ENCODE measurements at regions not wholly inside any gene's neighbourhood (a gene's known extent, or its start where the extent isn't known, plus 50 kb on each side); places are given as distances from the start of the nearest gene placed in this dataset.

DNA sequence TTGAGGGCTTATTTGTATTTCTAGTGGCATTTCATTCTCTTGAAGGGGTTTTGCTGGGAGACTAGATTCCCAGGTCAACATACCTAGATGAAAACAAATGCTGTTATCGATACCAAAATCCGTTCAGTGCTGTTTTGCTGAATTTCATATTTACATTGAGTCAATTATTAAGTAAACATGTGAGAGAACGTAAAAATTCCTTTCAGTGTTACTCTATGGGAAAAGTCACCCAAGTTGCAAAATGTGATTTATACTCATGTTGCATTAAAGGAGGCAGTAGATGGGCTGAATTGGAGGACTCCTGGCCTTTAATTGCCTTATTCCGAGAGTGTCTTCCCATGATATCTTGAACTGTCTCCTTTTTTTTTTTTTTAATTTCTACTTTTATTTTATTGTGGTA is 1011.3 kb upstream of the NR2F2 start:
- DNase-seq (ENCODE audit: low spot score) = no peak

DNA sequence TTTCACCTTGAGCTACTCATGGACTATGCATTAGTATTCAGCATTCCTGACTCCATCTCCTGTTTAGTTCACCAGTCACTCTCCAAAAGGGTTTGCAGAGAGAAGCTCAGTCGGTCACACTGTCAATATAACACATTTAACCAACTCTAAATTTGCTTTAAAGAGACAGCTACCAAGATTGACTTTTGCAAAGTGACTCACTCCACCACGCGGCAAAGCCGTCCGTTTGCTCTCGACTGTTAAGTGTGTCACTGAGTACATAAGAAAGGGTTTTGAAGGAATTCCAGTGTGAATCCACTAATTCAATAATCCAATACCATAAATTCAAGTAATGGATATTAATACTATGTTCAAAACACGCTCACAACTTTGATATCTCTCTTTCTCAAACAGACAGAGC is 1006.7 kb upstream of the NR2F2 start:
- DNase-seq (ENCODE audit: low spot score) = no peak

- no peak for DNase-seq (ENCODE audit: low spot score)
Observed at GRCh38 chr15:95324656-95325055, 1005.8 kb upstream of the NR2F2 start.

DNA sequence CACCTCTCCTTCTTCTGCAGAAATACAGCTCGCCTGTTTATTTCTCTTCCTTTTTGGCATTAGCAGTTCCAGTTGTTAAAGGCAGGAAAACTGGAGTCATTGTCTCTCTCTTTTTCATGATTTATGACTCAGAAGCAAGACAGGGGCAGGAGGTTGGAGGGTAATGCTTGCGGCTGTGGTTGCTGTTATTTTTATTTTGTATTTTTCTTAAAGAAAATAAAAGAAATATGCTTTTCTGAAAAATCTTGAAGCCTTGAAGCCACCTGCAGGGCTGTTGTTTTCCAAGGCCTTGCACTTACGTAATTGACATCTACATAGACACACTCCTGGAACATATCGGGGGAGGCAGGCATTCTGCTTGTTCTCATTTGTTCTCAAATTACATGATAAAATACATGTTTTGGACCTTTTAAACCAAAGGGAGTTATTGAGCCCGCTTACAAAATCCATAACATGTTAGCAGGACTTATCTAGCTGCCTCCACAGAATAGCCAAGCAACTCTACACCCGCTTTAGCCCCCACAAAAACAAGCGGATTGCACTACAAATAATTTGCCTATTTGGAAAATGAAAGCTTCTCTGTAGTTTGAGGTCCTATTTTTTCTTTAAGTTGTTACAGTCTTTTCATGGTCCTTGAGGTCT is 1004.6 kb upstream of the NR2F2 start:
- no peak for DNase-seq (ENCODE audit: low spot score)

DNA sequence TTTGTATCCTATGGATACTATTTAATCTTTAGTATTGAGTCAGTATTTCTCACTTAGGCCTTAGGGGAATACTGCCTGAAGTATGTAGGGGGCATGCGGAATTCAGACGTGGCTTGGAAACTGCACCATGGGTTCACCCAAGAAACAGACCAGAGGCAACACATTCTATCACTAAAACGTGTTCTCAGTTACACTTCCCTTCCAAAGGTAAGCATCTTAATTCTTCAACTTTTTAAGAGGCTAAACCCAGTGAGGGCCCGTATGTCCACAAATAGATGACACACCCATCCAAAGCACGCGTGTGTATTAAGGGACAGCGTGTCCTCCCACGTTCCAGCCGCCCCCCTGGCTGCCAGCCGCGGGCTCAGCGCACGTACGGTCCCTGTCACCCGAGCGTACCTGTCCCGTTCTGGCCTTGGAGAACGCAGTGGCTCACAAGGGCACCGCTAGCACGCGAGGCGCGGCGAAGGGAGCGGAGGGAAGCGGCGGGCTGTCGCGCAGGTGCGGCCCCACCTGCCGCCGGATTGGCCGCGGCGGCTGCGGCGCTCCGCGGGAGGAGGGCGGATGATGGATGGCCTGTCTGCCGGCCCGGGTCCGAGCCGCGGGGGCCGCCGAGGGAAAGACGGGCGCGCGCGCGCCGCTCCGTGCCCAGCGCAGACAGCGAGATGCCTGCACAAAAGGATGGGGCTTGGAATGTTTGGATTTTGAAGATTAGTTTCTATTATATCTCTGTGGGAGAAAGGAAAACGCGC is 1003.9 kb upstream of the NR2F2 start:
- no peak for DNase-seq (ENCODE audit: low spot score)

- DNase-seq (ENCODE audit: low spot score) = no peak
Observed at GRCh38 chr15:95327183-95327525, 1003.3 kb upstream of the NR2F2 start.

- no peak for DNase-seq (ENCODE audit: low spot score)
Observed at GRCh38 chr15:95327661-95328060, 1002.8 kb upstream of the NR2F2 start.

DNA sequence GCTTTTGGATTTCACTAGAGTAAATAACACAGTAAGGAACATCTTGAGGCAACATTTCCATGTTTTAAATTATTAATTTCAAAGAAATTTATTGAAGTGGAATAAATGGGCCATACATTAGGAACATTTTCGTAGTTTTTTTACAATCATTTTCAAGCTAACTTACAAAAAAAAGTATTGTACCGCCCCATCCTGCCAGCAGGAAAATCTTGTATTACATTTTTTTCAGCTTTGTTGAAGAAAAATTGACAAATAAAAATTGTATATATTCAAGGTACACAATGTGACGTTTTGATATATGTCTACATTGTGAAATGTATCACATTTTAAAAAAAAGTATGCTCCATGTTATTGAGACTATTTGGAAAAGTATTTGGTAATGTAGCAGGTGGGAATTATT is 1001.9 kb upstream of the NR2F2 start:
- DNase-seq (ENCODE audit: low spot score) = no peak

DNA sequence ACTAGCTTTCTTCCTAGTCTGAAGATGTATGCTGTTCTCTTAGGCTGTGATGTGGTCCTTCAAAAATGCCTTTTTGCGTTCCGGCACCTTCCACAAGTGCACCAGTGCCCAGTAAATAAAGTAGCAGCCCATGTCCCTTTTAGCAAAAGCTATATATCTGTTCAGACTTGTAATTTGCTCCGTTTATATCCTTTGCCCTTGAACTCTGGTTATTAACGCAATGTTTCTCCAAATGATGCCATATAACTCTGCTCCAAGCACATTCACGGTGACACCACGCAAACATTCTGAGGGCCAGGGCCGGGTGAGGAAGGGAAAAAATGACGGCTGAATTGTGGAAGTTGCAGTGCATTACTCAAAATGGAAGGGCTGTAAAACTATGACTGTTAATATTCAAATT is 1001.1 kb upstream of the NR2F2 start:
- no peak for DNase-seq (ENCODE audit: low spot score)

GRCh38 chr15:95341686-95342085 is 988.8 kb upstream of the NR2F2 start:
- no peak for DNase-seq (ENCODE audit: low spot score)

DNA sequence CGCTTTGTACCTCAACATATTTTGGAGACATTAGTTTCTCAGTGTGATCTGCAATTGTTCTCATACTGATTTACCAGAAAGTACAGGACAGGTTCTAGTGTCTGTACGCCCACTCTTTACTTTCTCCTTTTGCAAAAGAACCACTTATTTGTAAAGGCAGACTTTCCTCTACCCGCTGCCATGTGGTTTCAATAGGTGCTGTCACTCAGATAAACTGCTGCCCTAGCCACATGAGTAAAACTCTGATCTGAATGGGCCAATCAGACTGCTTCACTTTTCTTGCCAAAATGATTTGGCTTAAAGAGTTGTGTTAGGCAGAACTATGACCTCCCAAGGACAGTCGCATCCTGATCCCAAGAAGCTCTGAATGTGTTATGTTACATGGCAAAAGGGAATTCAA is 984.6 kb upstream of the NR2F2 start:
- no peak for DNase-seq (ENCODE audit: low spot score)

DNA sequence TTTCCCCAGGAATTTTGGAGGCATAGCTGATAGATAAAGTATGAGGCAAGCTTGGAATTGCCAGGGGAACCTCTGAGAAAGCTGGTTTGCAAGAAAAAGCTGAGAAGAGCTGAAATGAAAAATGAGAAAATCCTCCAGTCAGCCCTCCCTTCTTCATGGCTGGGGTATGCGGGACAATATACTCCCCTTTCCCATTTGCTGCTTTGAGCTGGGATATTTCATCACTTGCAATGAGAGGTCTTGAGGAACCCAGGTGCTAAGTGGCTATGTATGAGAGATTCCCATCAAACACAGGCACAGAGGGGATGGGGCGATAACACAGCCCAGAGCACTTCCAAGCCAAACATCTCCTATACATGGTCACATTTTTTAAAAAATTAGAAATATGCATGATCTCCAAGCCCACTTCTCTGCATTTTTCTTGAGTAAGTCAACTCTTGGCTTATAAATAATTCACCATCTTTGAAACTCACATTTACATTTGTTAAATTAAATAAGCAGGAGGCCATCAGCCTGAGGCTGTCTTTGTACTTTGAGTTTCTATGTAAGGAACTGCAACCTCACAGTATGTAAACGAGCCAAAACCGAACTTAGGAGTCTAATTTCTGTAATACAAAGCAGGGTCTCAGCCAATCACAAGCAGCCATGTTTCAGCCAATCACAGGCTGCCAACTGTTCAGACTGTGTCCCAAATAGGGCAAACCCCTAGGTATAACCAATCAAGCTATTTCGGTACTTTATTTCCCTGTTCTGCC is 983.6 kb upstream of the NR2F2 start:
- DNase-seq (ENCODE audit: low spot score) = no peak

DNA sequence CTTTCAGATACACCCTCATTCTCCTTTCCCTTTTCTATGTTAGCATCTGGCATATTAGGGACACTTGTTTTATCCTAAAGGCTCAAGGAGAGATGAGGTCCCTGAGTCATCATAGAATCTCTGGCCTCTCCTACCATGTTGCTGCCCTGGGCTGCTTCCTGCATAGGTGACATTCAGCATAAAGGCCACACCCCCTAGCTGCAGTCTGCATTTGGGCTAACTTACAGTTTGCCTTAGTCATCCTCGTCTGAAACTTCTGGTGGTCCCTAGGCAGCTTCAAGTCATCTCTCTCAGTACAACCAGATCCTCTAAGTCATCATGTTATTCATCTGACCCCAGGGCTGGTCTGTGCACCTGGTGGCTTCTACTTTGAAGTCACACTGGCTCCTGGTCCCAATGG is 982.7 kb upstream of the NR2F2 start:
- no peak for DNase-seq (ENCODE audit: low spot score)

- DNase-seq (ENCODE audit: low spot score) = no peak
Observed at GRCh38 chr15:95350908-95351307, 979.6 kb upstream of the NR2F2 start.

GRCh38 chr15:95352631-95353187 is 977.8 kb upstream of the NR2F2 start:
- DNase-seq (ENCODE audit: low spot score) = no peak

DNA sequence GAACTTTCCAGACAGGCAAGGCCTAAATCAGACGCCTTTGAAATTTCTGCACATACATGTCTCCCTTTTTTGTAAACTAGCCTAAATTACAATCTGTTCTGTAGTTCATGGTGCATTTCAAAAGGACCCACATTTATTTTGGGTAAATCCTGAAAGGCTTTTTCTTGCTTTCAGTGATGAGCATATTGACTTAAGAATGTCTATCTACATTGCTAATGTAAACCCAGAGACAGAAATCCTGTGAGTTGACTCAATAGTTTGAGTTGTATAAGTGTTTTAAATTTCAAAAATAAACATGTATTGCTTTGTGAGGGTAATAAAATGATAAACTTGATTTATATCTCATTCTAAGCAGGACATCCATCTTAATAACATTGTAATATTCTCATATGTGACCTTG is 977.0 kb upstream of the NR2F2 start:
- no peak for DNase-seq (ENCODE audit: low spot score)

- DNase-seq (ENCODE audit: low spot score) = no peak
Observed at GRCh38 chr15:95359966-95360365, 970.5 kb upstream of the NR2F2 start.

DNA sequence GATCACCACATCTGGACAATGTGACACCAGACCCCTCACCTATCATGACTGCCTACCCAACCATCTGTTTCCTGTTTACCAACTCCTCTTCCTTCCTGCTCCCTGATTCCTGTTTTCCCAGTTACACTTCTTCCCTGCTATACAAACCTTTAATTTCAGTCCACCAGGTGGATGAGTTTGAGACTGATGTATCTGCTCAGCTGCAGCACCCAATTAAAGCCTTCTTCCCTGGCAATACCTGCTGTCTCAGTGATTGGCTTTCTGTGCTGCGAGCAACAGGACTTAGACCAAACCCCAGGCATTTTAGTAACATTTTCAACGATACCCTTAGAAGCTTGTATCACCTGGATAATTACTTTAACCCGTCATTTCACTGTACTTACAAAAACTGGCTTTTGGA is 968.2 kb upstream of the NR2F2 start:
- DNase-seq (ENCODE audit: low spot score) = no peak

DNA sequence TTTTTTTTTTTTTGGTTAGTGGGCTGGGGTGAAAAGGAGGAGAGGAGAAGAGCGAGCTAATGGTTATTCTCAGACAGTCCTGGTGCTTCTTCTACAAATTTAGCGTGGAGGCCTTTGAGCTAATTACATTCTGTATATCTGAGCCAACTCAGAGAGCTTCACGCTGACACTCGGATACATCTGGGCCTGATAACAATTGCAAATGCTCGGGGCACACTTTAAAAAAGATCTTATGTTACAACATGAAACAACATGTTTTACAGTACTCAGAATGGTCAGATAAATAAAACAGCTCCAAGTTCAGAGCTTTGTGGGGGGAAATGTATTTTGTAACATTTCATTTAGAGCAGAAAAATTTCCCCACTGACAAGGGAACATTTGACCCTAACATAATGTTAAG is 966.9 kb upstream of the NR2F2 start:
- no peak for DNase-seq (ENCODE audit: low spot score)

DNA sequence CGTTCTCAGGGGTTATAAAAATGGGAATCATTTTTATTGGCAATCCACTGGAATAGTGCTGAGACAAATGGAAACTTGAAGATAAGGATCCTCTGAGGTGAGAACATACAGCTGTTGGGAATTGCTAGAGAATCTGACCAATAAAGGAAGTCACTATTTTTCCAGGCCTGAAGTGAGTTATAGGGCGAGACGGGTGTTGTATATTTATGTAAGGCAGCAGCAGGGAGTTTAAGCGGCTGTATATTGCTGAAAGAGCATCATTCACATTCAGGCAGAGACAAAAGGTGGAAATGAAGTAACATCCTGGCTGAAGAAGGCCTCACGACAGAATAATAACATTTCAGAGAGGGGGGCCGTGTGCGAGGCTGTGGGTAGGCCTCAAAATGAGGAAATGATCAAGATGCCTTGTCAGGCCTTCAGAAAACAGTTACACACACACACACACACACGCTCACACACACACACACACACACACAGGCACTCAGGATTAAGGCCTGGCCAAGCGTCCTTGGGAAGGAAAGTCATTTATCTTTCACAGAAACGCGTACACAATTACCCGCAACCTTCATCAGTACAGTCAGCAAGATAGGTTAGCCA is 964.9 kb upstream of the NR2F2 start:
- DNase-seq (ENCODE audit: low spot score) = no peak

GRCh38 chr15:95368191-95368590 is 962.3 kb upstream of the NR2F2 start:
- no peak for DNase-seq (ENCODE audit: low spot score)
